Neural crest cell (in vitro differentiated cells): ENCODE measurements at regions not wholly inside any gene's neighbourhood (a gene's known extent, or its start where the extent isn't known, plus 50 kb on each side); places are given as distances from the start of the nearest gene placed in this dataset.

Experiments
- DNase-seq: peaks from one replicate; pipeline ENCODE4 v3.0.0; 2021; ENCODE audit warnings: low read depth, mixed read lengths, low spot score
- H3K27ac Mint-ChIP-seq: one replicate; pipeline ENCODE4 v1.8.0; 2021; ENCODE audit warnings: mild to moderate bottlenecking, mixed read lengths; ENCODE audit not compliant: unreplicated experiment
- H3K27me3 Mint-ChIP-seq: 2 replicates; pipeline ENCODE4 v1.8.0; 2021; ENCODE audit warnings: low read depth, mild to moderate bottlenecking, mixed read lengths
- H3K36me3 Mint-ChIP-seq: 2 replicates; pipeline ENCODE4 v1.8.0; 2021; ENCODE audit warnings: low read depth, mild to moderate bottlenecking, mixed read lengths
- H3K4me1 Mint-ChIP-seq: 2 replicates; pipeline ENCODE4 v1.8.0; 2021; ENCODE audit warnings: mixed read lengths
- H3K4me3 Mint-ChIP-seq: one replicate; pipeline ENCODE4 v1.8.0; 2021; ENCODE audit warnings: mild to moderate bottlenecking, mixed read lengths
- H3K9me3 Mint-ChIP-seq: 2 replicates; pipeline ENCODE4 v1.8.0; 2021; ENCODE audit warnings: mixed read lengths
- TF ChIP-seq, protein P1 (sequence below): fragments of 200-600 bp; sonication (generic); conservative IDR thresholded peaks from 2 replicates; pipeline ENCODE4 v1.5.0; 2021; ENCODE audit warnings: antibody characterized with exemption, mild to moderate bottlenecking

DNA sequence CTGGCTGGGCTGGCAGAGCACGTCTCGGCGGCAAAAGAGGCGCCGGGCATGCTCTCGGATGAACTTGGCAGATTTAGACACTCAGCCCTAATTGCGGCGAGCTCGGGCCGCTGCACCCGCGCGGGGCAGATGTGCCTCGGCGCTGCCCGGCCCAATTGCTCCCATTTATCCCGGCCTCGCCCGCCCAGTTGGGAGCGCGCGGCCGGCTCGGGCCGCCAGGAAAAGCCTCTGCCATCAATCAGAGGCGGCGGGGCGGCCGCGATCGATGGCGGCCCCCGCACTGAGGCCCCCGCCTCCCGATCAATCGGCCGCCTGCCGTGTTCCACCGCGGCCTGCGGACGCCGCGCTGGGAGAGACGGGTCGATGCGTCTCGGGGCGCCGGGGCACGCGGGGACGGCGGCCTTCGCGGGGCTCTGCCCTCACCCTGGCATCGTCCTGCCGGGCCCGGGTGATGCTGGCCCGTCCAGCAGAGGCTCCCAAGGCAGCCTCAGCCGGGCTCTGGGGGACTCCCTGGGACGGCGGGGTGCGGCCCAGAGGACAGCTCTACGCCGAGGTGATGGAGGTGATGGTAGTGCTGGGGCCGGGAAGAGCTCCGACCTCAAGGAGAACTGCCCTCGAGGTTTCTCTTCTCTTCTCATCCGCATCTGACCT lies 200.9 kb upstream of the N4BP1 start:
- TF ChIP-seq, protein P1, sequence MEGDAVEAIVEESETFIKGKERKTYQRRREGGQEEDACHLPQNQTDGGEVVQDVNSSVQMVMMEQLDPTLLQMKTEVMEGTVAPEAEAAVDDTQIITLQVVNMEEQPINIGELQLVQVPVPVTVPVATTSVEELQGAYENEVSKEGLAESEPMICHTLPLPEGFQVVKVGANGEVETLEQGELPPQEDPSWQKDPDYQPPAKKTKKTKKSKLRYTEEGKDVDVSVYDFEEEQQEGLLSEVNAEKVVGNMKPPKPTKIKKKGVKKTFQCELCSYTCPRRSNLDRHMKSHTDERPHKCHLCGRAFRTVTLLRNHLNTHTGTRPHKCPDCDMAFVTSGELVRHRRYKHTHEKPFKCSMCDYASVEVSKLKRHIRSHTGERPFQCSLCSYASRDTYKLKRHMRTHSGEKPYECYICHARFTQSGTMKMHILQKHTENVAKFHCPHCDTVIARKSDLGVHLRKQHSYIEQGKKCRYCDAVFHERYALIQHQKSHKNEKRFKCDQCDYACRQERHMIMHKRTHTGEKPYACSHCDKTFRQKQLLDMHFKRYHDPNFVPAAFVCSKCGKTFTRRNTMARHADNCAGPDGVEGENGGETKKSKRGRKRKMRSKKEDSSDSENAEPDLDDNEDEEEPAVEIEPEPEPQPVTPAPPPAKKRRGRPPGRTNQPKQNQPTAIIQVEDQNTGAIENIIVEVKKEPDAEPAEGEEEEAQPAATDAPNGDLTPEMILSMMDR, result no peak
- H3K9me3 Mint-ChIP-seq, result no peaks in the 10 kb centered on the region
- H3K36me3 Mint-ChIP-seq, result no peaks in the 10 kb centered on the region
- H3K4me1 Mint-ChIP-seq, result peaks cover 11% of the 10 kb centered on the region
- H3K27me3 Mint-ChIP-seq, result peaks cover 91% of the 10 kb centered on the region
- no peak for DNase-seq
- H3K4me3 Mint-ChIP-seq, result peak overlapping the region; percentile 56
- no peak overlapping the region for H3K27ac Mint-ChIP-seq

DNA sequence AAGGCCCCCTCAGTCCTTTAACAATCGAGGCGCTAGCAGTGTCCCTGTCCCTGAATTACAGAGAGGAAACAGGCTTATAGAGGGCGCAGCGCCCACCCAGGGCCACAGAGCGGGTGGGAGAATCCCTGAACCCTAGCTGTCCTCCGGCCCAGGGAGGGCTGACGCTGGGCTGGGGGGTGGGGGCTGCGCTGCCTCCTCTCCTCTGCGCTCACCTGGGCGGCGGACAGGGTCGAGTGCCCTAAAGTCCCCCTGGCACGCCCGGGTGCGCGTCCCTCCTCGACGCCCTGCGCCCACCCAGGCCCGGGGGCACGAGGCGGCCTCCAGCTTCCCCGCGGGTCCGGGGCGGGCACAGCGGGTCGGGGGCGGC lies 200.4 kb upstream of the N4BP1 start:
- TF ChIP-seq, protein P1, result no peak
- Mint-ChIP-seq H3K27ac (no peak overlapping the region), H3K4me3 (no peak overlapping the region), H3K36me3 (no peaks in the 10 kb centered on the region), H3K27me3 (peaks cover 91% of the 10 kb centered on the region), H3K9me3 (peaks cover 2% of the 10 kb centered on the region), H3K4me1 (peaks cover 11% of the 10 kb centered on the region)
- DNase-seq, result no peak

DNA sequence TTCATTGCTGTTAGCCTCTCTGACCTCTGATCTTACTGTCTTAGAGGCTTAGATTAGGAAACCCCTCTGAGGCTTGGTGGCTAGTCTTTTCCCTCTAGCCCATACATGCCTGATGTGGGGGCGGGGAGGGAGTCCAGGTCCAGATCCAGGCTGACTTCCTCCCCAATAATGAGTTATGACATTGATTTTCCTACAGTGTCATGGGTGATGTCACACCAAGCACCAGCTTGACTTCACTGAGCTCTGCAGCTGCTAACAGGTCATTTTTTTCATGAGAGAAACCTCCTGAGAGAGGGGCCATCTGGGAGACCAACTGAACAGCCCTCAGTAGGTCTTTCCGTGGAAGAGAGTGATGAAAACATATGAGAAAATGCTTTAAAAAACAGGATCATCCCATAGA lies 180.2 kb upstream of the N4BP1 start:
- H3K4me3 Mint-ChIP-seq, result no peak overlapping the region
- H3K9me3 Mint-ChIP-seq, result no peaks in the 10 kb centered on the region
- no peak for DNase-seq
- H3K36me3 Mint-ChIP-seq, result no peaks in the 10 kb centered on the region
- no peak overlapping the region for H3K27ac Mint-ChIP-seq
- H3K27me3 Mint-ChIP-seq, result peaks cover 52% of the 10 kb centered on the region
- TF ChIP-seq, protein P1, result no peak
- no peaks in the 10 kb centered on the region for H3K4me1 Mint-ChIP-seq

DNA sequence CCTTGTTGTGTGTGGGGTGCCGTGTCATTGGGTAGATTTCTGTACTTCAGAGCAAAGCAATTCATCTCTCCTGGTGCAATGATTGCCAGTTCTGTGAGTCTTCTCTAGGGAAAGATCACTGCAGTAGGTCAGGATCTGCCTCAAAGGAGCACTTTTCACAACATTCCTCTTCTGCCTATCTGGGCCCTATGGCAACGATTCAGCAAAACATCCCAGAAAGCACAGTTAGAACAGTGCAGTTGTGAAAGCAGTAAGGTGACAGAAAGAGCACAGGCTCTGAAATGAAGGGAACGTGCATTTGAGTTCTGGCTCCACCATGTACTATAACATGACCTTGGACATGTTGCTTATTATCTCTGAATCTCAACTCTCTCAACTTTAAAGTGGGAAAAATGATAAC lies 178.5 kb upstream of the N4BP1 start:
- Mint-ChIP-seq H3K27me3 (peaks cover 41% of the 10 kb centered on the region), H3K9me3 (peaks cover 2% of the 10 kb centered on the region), H3K4me3 (no peak overlapping the region), H3K27ac (no peak overlapping the region), H3K4me1 (no peaks in the 10 kb centered on the region), H3K36me3 (no peaks in the 10 kb centered on the region)
- TF ChIP-seq, protein P1, result no peak
- no peak for DNase-seq

DNA sequence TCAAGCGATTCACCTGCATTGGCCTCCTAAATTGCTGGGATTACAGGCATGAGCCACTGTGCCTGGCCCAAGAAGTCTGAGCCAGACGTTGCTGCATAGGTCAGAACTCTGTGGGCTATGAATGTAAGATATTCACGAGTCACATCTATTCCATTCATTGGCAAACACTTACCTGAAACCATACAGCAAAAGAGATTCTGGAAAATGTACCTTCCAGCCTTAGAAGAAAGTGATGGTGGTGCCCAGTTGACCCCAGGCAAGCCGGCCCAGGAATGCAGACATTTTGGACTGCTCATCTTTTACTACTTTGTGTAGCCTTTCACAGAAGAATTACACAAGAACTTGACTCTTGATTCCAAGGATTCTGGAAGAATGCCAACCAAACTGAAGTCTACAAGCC lies 135.6 kb upstream of the N4BP1 start:
- H3K27ac Mint-ChIP-seq, result no peak overlapping the region
- no peaks in the 10 kb centered on the region for H3K36me3 Mint-ChIP-seq
- TF ChIP-seq, protein P1, result no peak
- H3K9me3 Mint-ChIP-seq, result peaks cover 10% of the 10 kb centered on the region
- no peak for DNase-seq
- H3K27me3 Mint-ChIP-seq, result peaks cover 27% of the 10 kb centered on the region
- no peaks in the 10 kb centered on the region for H3K4me1 Mint-ChIP-seq
- no peak overlapping the region for H3K4me3 Mint-ChIP-seq
